HCT116 (cell line): ENCODE measurements at regions not wholly inside any gene's neighbourhood (a gene's known extent, or its start where the extent isn't known, plus 50 kb on each side); places are given as distances from the start of the nearest gene placed in this dataset.

Experiments used
- ATAC-seq: fragments of 200-7000 bp; cut with Tn5 transposase; 2 replicates; pipeline ENCODE4 v1.9.1; 2020; ENCODE audit warnings: mild to moderate bottlenecking, moderate library complexity
- BruUV-seq: library from RNA; stranded (reverse); fragments of 400-500 nt; replicated peaks from 2 replicates; lab custom pipeline; 2021; lab: Mats Ljungman, UMichigan
- CTCF ChIA-PET: fragments of 300-600 bp; sonication (Branson Sonifier 250); formaldehyde crosslinking; loops from one replicate; lab custom pipeline; 2021; ENCODE audit warnings: antibody characterized with exemption; lab: Charles Lee
- POLR2A ChIA-PET: fragments of 300-600, 350-600 bp; sonication (Branson Sonifier 250); formaldehyde crosslinking; loops from one replicate; lab custom pipeline; 2021; ENCODE audit warnings: antibody characterized with exemption; lab: Charles Lee
- RAD21 ChIA-PET, 2 experiments: fragments of 300-600 bp; sonication (Branson Sonifier 250); formaldehyde crosslinking; loops; one replicate each; lab custom pipeline; 2023; ENCODE audit warnings: low total read pairs in 2 of 2; ENCODE audit not compliant: uncharacterized antibody in 2 of 2, unreplicated experiment in 2 of 2, low non-redundant PET in 1 of 2; lab: Charles Lee
- DNase-seq: peaks from one replicate; pipeline ENCODE4 v3.0.0-alpha.2; 2010; ENCODE audit warnings: low read depth, low spot score
- H2AFZ ChIP-seq: fragments of 200-600 bp; shearing (Covaris generic), sonication (generic); 2 replicates; pipeline ENCODE4 v1.6.1; 2017; ENCODE audit warnings: low read depth, mixed run types, mixed read lengths, antibody characterized with exemption, low read length; ENCODE audit not compliant: poor library complexity, severe bottlenecking
- H3K27ac ChIP-seq: 2 replicates; pipeline ENCODE4 v1.5.1; 2012; ENCODE audit warnings: low read depth, low read length
- H3K27me3 ChIP-seq: fragments of 200-600 bp; sonication (generic); 2 replicates; pipeline ENCODE4 v1.6.1; 2016; ENCODE audit warnings: mixed run types, low read length, mixed read lengths; ENCODE audit not compliant: insufficient read depth
- H3K36me3 ChIP-seq, 2 experiments: fragments of 200-500 bp in 1 of 2; fragments of 200-600 bp in 1 of 2; sonication (Bioruptor generic) in 1 of 2; sonication (generic) in 1 of 2; 2 replicates each; pipeline versions ENCODE4 v1.5.1 to v1.6.1; 2014 to 2016; ENCODE audit warnings: low read length in 2 of 2, inconsistent platforms in 1 of 2, mixed read lengths in 1 of 2, mixed run types in 1 of 2; ENCODE audit not compliant: insufficient read depth in 2 of 2, control insufficient read depth in 1 of 2
- H3K4me1 ChIP-seq, 2 experiments: fragments of 200-600 bp in 1 of 2; sonication (generic) in 1 of 2; 2 replicates each; pipeline versions ENCODE4 v1.5.1 to v1.6.1; 2012 to 2017; ENCODE audit warnings: low read length in 2 of 2, inconsistent platforms in 1 of 2, mild to moderate bottlenecking in 1 of 2, mixed read lengths in 1 of 2, mixed run types in 1 of 2, moderate library complexity in 1 of 2; ENCODE audit not compliant: insufficient read depth in 2 of 2, control insufficient read depth in 1 of 2
- H3K4me2 ChIP-seq: fragments of 200-600 bp; sonication (generic); 2 replicates; pipeline ENCODE4 v1.6.1; 2017; ENCODE audit warnings: mixed run types, low read length, mixed read lengths
- H3K4me3 ChIP-seq, 2 experiments: fragments of 200-600 bp in 1 of 2; sonication (generic) in 1 of 2; replicated peaks in 1 of 2; 2 replicates each; pipeline ENCODE4 v1.5.1; 2011 to 2016; ENCODE audit warnings: low read length in 2 of 2, control low read depth in 1 of 2, low read depth in 1 of 2, mild to moderate bottlenecking in 1 of 2, mixed read lengths in 1 of 2, mixed run types in 1 of 2
- H3K79me2 ChIP-seq: fragments of 200-600 bp; sonication (generic); 2 replicates; pipeline ENCODE4 v1.6.1; 2017; ENCODE audit warnings: mild to moderate bottlenecking, mixed run types, low read length, moderate library complexity, mixed read lengths; ENCODE audit not compliant: insufficient read depth
- H3K9ac ChIP-seq: fragments of 200-600 bp; sonication (generic); 2 replicates; pipeline ENCODE4 v1.6.1; 2016; ENCODE audit warnings: low read length, mixed read lengths
- H3K9me2 ChIP-seq: fragments of 200-600 bp; sonication (generic), shearing (Covaris generic); 2 replicates; pipeline ENCODE4 v1.6.1; 2017; ENCODE audit warnings: mixed run types, mild to moderate bottlenecking, moderate library complexity; ENCODE audit not compliant: insufficient read depth
- H3K9me3 ChIP-seq, 2 experiments: fragments of 200-500 bp in 1 of 2; fragments of 200-600 bp in 1 of 2; sonication (Bioruptor generic) in 1 of 2; sonication (generic) in 1 of 2; 2 replicates each; pipeline ENCODE4 v1.6.1; 2014 to 2017; ENCODE audit warnings: low read length in 2 of 2, mixed read lengths in 2 of 2, inconsistent platforms in 1 of 2, low read depth in 1 of 2, mild to moderate bottlenecking in 1 of 2, mixed run types in 1 of 2, moderate library complexity in 1 of 2; ENCODE audit not compliant: control insufficient read depth in 1 of 2, insufficient read depth in 1 of 2
- H4K20me1 ChIP-seq: fragments of 200-600 bp; sonication (generic), shearing (Covaris generic); 2 replicates; pipeline ENCODE4 v1.6.1; 2017; ENCODE audit warnings: mixed run types, mild to moderate bottlenecking, moderate library complexity; ENCODE audit not compliant: insufficient read depth
- ATF3 ChIP-seq: IDR thresholded peaks from 2 replicates; pipeline ENCODE4 v1.6.1; 2012
- CBX3 ChIP-seq: IDR thresholded peaks from 2 replicates; pipeline ENCODE4 v1.6.1; 2012; ENCODE audit warnings: low read depth
- CTCF ChIP-seq, 3 experiments: fragments of 200-600 bp in 1 of 3; sonication (generic) in 1 of 3; IDR thresholded peaks in 2 of 3; conservative IDR thresholded peaks in 1 of 3; 2 replicates each; pipeline ENCODE4 v1.5.1; 2012 to 2017; ENCODE audit warnings: low read depth in 2 of 3, low read length in 2 of 3, antibody characterized with exemption in 1 of 3, borderline replicate concordance in 1 of 3, control low read depth in 1 of 3, mild to moderate bottlenecking in 1 of 3, mixed read lengths in 1 of 3, mixed run types in 1 of 3, moderate library complexity in 1 of 3; ENCODE audit not compliant: insufficient read depth in 1 of 3
- ELF1 ChIP-seq: IDR thresholded peaks from 2 replicates; pipeline ENCODE4 v1.6.1; 2012; ENCODE audit warnings: low read depth, borderline replicate concordance
- EZH2 ChIP-seq: fragments of 200-600 bp; sonication (generic); IDR thresholded peaks from 2 replicates; pipeline ENCODE4 v1.6.1; 2017; ENCODE audit warnings: antibody characterized with exemption, mixed run types
- RAD21 ChIP-seq: IDR thresholded peaks from 2 replicates; pipeline ENCODE4 v1.6.1; 2012; ENCODE audit warnings: low read depth, mild to moderate bottlenecking
- SIN3A ChIP-seq: IDR thresholded peaks from 2 replicates; pipeline ENCODE4 v1.6.1; 2012; ENCODE audit warnings: low read depth
- SP1 ChIP-seq: IDR thresholded peaks from 2 replicates; pipeline ENCODE4 v1.6.1; 2012; ENCODE audit warnings: low read depth
- intact Hi-C: fragments of 100-400 bp; cut with micrococcal nuclease; formaldehyde crosslinking; loops from 2 replicates; pipeline ENCODE4 v1.10.0; 2022

GRCh38 chr2:64260093-64260803 lies 116.0 kb upstream of the PELI1 start:
- BruUV-seq, result no TSS peak
- no peak overlapping the region for H3K4me2 ChIP-seq
- H3K27me3 ChIP-seq, result no peaks in the 10 kb centered on the region
- ChIA-PET CTCF (no interaction called here), POLR2A (no interaction called here), RAD21 (no interaction called here)
- H3K27ac ChIP-seq, result no peak overlapping the region
- DNase-seq (no peak), ATAC-seq (no peak)
- no peak overlapping the region for H3K4me3 ChIP-seq
- H2AFZ ChIP-seq, result no peak overlapping the region
- H3K36me3 ChIP-seq, result no peaks in the 10 kb centered on the region
- intact Hi-C loops, result no loop called here
- no peaks in the 10 kb centered on the region for H3K9me3 ChIP-seq
- no peaks in the 10 kb centered on the region for H4K20me1 ChIP-seq
- TF ChIP-seq ATF3 (no peak), EZH2 (no peak), ELF1 (no peak), CTCF (IDR thresholded peaks at IDR 0.05 in 2 of 3, conservative IDR thresholded peaks at IDR 0.05 in 1 of 3; ENCODE audit: borderline replicate concordance in 1 of 3, insufficient read depth in 1 of 3, low read depth in 2 of 3, low read length in 2 of 3) (no peak), SIN3A (no peak)
- H3K79me2 ChIP-seq, result no peaks in the 10 kb centered on the region
- no peaks in the 10 kb centered on the region for H3K9me2 ChIP-seq
- H3K4me1 ChIP-seq, result peaks cover 0 to 20% of the 10 kb centered on the region in 2 experiments; a peak in 2 of 4 replicates
- H3K9ac ChIP-seq, result no peak overlapping the region

- RAD21 ChIA-PET, result no interaction called here
- H3K27me3 ChIP-seq, result no peaks in the 10 kb centered on the region
- H3K4me2 ChIP-seq, result no peak overlapping the region
- no peak overlapping the region for H3K4me3 ChIP-seq
- ATAC-seq (no peak), DNase-seq (no peak)
- no peaks in the 10 kb centered on the region for H3K36me3 ChIP-seq
- H3K9ac ChIP-seq, result no peak overlapping the region
- no peaks in the 10 kb centered on the region for H3K9me3 ChIP-seq
- H3K9me2 ChIP-seq, result no peaks in the 10 kb centered on the region
- intact Hi-C loops, result no loop called here
- CTCF ChIA-PET, result no interaction called here
- H2AFZ ChIP-seq, result no peak overlapping the region
- POLR2A ChIA-PET, result no interaction called here
- H3K27ac ChIP-seq, result no peak overlapping the region
- no TSS peak for BruUV-seq
- H4K20me1 ChIP-seq, result no peaks in the 10 kb centered on the region
- no peak for TF ChIP-seq SP1
- TF ChIP-seq CBX3, result no peak
- no peak for TF ChIP-seq RAD21
- TF ChIP-seq ATF3, result no peak
- TF ChIP-seq, all 23 proteins: peak for 0
- Histone ChIP-seq H3K79me2 (no peaks in the 10 kb centered on the region), H3K4me1 (peaks cover 0 to 20% of the 10 kb centered on the region in 2 experiments; a peak in 2 of 4 replicates)
Observed at GRCh38 chr2:64260817-64261216, 116.6 kb upstream of the PELI1 start.
